K562 (cell line): ENCODE measurements at regions not wholly inside any gene's neighbourhood (a gene's known extent, or its start where the extent isn't known, plus 50 kb on each side); places are given as distances from the start of the nearest gene placed in this dataset.

ENCODE experiments used
- ATF4 ChIP-seq: fragments of 450-650 bp; formaldehyde crosslinking; IDR thresholded peaks from 2 replicates; pipeline ENCODE4 v1.4.0; 2022; ENCODE audit warnings: mild to moderate bottlenecking, moderate library complexity
- HNRNPUL1 ChIP-seq: fragments of 200-400 bp; formaldehyde crosslinking; IDR thresholded peaks from 2 replicates; pipeline ENCODE4 v1.6.1; 2017; ENCODE audit warnings: low read length
- MGA ChIP-seq: fragments of 450-650 bp; IDR thresholded peaks from 2 replicates; pipeline ENCODE4 v1.6.1; 2016; ENCODE audit warnings: mild to moderate bottlenecking, moderate library complexity
- TCF3 ChIP-seq: sonication (generic); formaldehyde crosslinking; IDR thresholded peaks from 2 replicates; pipeline ENCODE4 v1.4.0; 2020; ENCODE audit warnings: mild to moderate bottlenecking, missing genetic modification reagents
- TCF7L2 ChIP-seq: fragments of 150-350 bp; IDR thresholded peaks from 2 replicates; pipeline ENCODE4 v1.6.1; 2016; ENCODE audit warnings: low read depth, mild to moderate bottlenecking, low read length, moderate library complexity
- XRCC3 ChIP-seq: fragments of 450-650 bp; IDR thresholded peaks from 2 replicates; pipeline ENCODE4 v1.6.1; 2017; ENCODE audit warnings: mild to moderate bottlenecking, moderate library complexity

GRCh38 chr18:10319026-10319425 lies 135.4 kb upstream of the APCDD1 start (continued):
- no peak for TF ChIP-seq HNRNPUL1
- TF ChIP-seq MGA, result no peak
- no peak for TF ChIP-seq ATF4
- no peak for TF ChIP-seq TCF3 (CRISPR knock-in tag)
- TF ChIP-seq XRCC3, result no peak
- no peak for TF ChIP-seq TCF7L2
- TF ChIP-seq, all 486 proteins: peak for 0
